Mesodermal cell (in vitro differentiated cells): ENCODE measurements at regions not wholly inside any gene's neighbourhood (a gene's known extent, or its start where the extent isn't known, plus 50 kb on each side); places are given as distances from the start of the nearest gene placed in this dataset.

ENCODE experiments used
- H3K27ac ChIP-seq: 2 replicates; pipeline ENCODE4 v1.7.0; 2013; ENCODE audit warnings: mild to moderate bottlenecking, low read depth, low read length, moderate library complexity; ENCODE audit not compliant: severe bottlenecking
- H3K36me3 ChIP-seq: 2 replicates; pipeline ENCODE4 v1.7.1; 2013; ENCODE audit warnings: mild to moderate bottlenecking, low read length, moderate library complexity; ENCODE audit not compliant: control insufficient read depth, insufficient read depth
- H3K4me1 ChIP-seq: one replicate; pipeline ENCODE4 v1.7.1; 2013; ENCODE audit warnings: mild to moderate bottlenecking, low read length; ENCODE audit not compliant: insufficient read depth, control insufficient read depth, poor library complexity, severe bottlenecking
- H3K4me3 ChIP-seq: 2 replicates; pipeline ENCODE4 v1.7.0; 2013; ENCODE audit warnings: low read length, control low read depth, mild to moderate bottlenecking; ENCODE audit not compliant: insufficient read depth, poor library complexity, severe bottlenecking; ENCODE audit errors: extremely low read depth
- H3K9me3 ChIP-seq: 2 replicates; pipeline ENCODE4 v1.7.1; 2013; ENCODE audit warnings: mild to moderate bottlenecking, low read length, moderate library complexity; ENCODE audit not compliant: control insufficient read depth
- WGBS, 2 experiments: methylation state at CpG; one replicate each; pipeline ENCODE4 v1.1.5; 2013; ENCODE audit warnings: missing lambda C conversion rate in 2 of 2; ENCODE audit not compliant: insufficient coverage in 2 of 2; 5-methylcytosine and 5-hydroxymethylcytosine counted together

- Histone ChIP-seq H3K4me1 (peaks cover 26% of the 10 kb centered on the region), H3K4me3 (no peak overlapping the region), H3K36me3 (no peaks in the 10 kb centered on the region), H3K9me3 (no peaks in the 10 kb centered on the region), H3K27ac (no peak overlapping the region)
- 96 to 100% methylated on average over 3 to 7 of the region's 8 CpGs for WGBS, 2 experiments
These were observed 88.4 kb upstream of the CALM2 start for GRCh38 chr2:47264686-47265085.

GRCh38 chr2:47264143-47264542, 87.8 kb upstream of the CALM2 start:
- 77 to 85% methylated on average over 5 to 8 of the region's 8 CpGs for WGBS, 2 experiments
- Histone ChIP-seq H3K27ac (no peak overlapping the region), H3K9me3 (no peaks in the 10 kb centered on the region), H3K36me3 (no peaks in the 10 kb centered on the region), H3K4me3 (no peak overlapping the region), H3K4me1 (peaks cover 20% of the 10 kb centered on the region)

GRCh38 chr2:47262657-47263056, 86.3 kb upstream of the CALM2 start:
- 67 to 100% methylated on average over 1 to 3 of the region's 5 CpGs for WGBS, 2 experiments

GRCh38 chr2:47260971-47261370, 84.7 kb upstream of the CALM2 start:
- Histone ChIP-seq H3K36me3 (no peaks in the 10 kb centered on the region), H3K4me1 (peaks cover 22% of the 10 kb centered on the region), H3K9me3 (no peaks in the 10 kb centered on the region), H3K4me3 (no peak overlapping the region), H3K27ac (no peak overlapping the region)
- WGBS, 2 experiments, result 57 to 88% methylated on average over 1 to 2 of the region's 3 CpGs

More at GRCh38 chr2:47262657-47263056, 86.3 kb upstream of the CALM2 start:
- H3K36me3 ChIP-seq, result no peaks in the 10 kb centered on the region
- H3K27ac ChIP-seq, result no peak overlapping the region
- H3K4me1 ChIP-seq, result peaks cover 19% of the 10 kb centered on the region
- no peaks in the 10 kb centered on the region for H3K9me3 ChIP-seq
- no peak overlapping the region for H3K4me3 ChIP-seq

- H3K27ac ChIP-seq, result no peak overlapping the region
- 79 to 98% methylated on average over 2 to 3 of the region's 3 CpGs for WGBS, 2 experiments
- no peak overlapping the region for H3K4me3 ChIP-seq
- H3K36me3 ChIP-seq, result no peaks in the 10 kb centered on the region
- peaks cover 11% of the 10 kb centered on the region for H3K4me1 ChIP-seq
- no peaks in the 10 kb centered on the region for H3K9me3 ChIP-seq
These were observed 83.5 kb upstream of the CALM2 start for GRCh38 chr2:47259829-47260228.

- 100% methylated on average over 1 of the region's 2 CpGs; no CpG with 5 or more reads in 1 of the 2 experiments for WGBS, 2 experiments
- Histone ChIP-seq H3K27ac (no peak overlapping the region), H3K9me3 (no peaks in the 10 kb centered on the region), H3K4me3 (no peak overlapping the region), H3K4me1 (peaks cover 6% of the 10 kb centered on the region), H3K36me3 (no peaks in the 10 kb centered on the region)
These were observed 81.6 kb upstream of the CALM2 start for GRCh38 chr2:47257946-47258348.

GRCh38 chr2:47256416-47257087, 80.2 kb upstream of the CALM2 start:
- Histone ChIP-seq H3K4me1 (peaks cover 6% of the 10 kb centered on the region), H3K36me3 (no peaks in the 10 kb centered on the region), H3K9me3 (no peaks in the 10 kb centered on the region), H3K27ac (no peak overlapping the region), H3K4me3 (no peak overlapping the region)
- WGBS, 2 experiments, result 67 to 72% methylated on average over 5 to 9 of the region's 9 CpGs

GRCh38 chr2:47255794-47256193, 79.5 kb upstream of the CALM2 start:
- no CpG with 5 or more reads among the region's 4 CpGs for WGBS, 2 experiments
- H3K4me1 ChIP-seq, result peaks cover 11% of the 10 kb centered on the region
- no peak overlapping the region for H3K4me3 ChIP-seq
- no peaks in the 10 kb centered on the region for H3K9me3 ChIP-seq
- H3K36me3 ChIP-seq, result no peaks in the 10 kb centered on the region
- no peak overlapping the region for H3K27ac ChIP-seq

- no peaks in the 10 kb centered on the region for H3K36me3 ChIP-seq
- WGBS, 2 experiments, result 90 to 94% methylated on average over 5 of the region's 5 CpGs
- H3K4me1 ChIP-seq, result peaks cover 18% of the 10 kb centered on the region
- H3K9me3 ChIP-seq, result no peaks in the 10 kb centered on the region
- H3K4me3 ChIP-seq, result no peak overlapping the region
- H3K27ac ChIP-seq, result no peak overlapping the region
These were observed 78.2 kb upstream of the CALM2 start for GRCh38 chr2:47254464-47254863.

GRCh38 chr2:47253447-47253846, 77.1 kb upstream of the CALM2 start:
- 97 to 100% methylated on average over 1 to 4 of the region's 5 CpGs for WGBS, 2 experiments
- no peaks in the 10 kb centered on the region for H3K36me3 ChIP-seq
- H3K4me3 ChIP-seq, result no peak overlapping the region
- H3K27ac ChIP-seq, result no peak overlapping the region
- H3K9me3 ChIP-seq, result no peaks in the 10 kb centered on the region
- peaks cover 28% of the 10 kb centered on the region for H3K4me1 ChIP-seq

GRCh38 chr2:47251404-47251675, 75.0 kb upstream of the CALM2 start:
- Histone ChIP-seq H3K9me3 (no peaks in the 10 kb centered on the region), H3K4me3 (no peak overlapping the region), H3K4me1 (peaks cover 23% of the 10 kb centered on the region), H3K36me3 (no peaks in the 10 kb centered on the region), H3K27ac (no peak overlapping the region)
- WGBS, 2 experiments, result 68 to 86% methylated on average over 3 of the region's 3 CpGs
